H1 (cell line): ENCODE measurements at regions not wholly inside any gene's neighbourhood (a gene's known extent, or its start where the extent isn't known, plus 50 kb on each side); places are given as distances from the start of the nearest gene placed in this dataset.

ENCODE experiments used
- CTCF ChIA-PET: fragments of 300-600 bp; sonication (Branson Sonifier 250); formaldehyde crosslinking; loops from one replicate; lab custom pipeline; 2021; ENCODE audit not compliant: partially characterized antibody; lab: Charles Lee
- POLR2A ChIA-PET: fragments of 300-600 bp; sonication (Branson Sonifier 250); formaldehyde crosslinking; loops from one replicate; lab custom pipeline; 2021; ENCODE audit warnings: inconsistent platforms; ENCODE audit not compliant: partially characterized antibody; lab: Charles Lee
- DNase-seq, 2 experiments: peaks; one replicate each; pipeline versions ENCODE4 v3.0.0 to v3.0.0-alpha.2; 2010 to 2022; ENCODE audit warnings: low spot score in 2 of 2, low read depth in 1 of 2, mixed read lengths in 1 of 2
- FAIRE-seq: peaks from 2 replicates; lab custom pipeline; 2011; peaks lifted over from hg19 to GRCh38; lab: Jason Lieb, UNC
- H2AFZ ChIP-seq: 2 replicates; pipeline ENCODE4 v1.8.1; 2012; ENCODE audit warnings: low read length, inconsistent platforms
- H2AK5ac ChIP-seq: 2 replicates; pipeline ENCODE4 v1.6.1; 2013; ENCODE audit warnings: low read depth, low read length
- H2BK120ac ChIP-seq: replicated peaks from 2 replicates; pipeline ENCODE3; 2013; ENCODE audit warnings: low read depth, low read length, inconsistent platforms
- H2BK12ac ChIP-seq: 2 replicates; pipeline ENCODE4 v1.6.1; 2013; ENCODE audit warnings: low read depth, low read length
- H2BK15ac ChIP-seq: 2 replicates; pipeline ENCODE4 v1.6.1; 2013; ENCODE audit warnings: low read length
- H2BK20ac ChIP-seq: 2 replicates; pipeline ENCODE4 v1.6.1; 2013; ENCODE audit warnings: low read length
- H2BK5ac ChIP-seq: 2 replicates; pipeline ENCODE4 v1.6.1; 2013; ENCODE audit warnings: low read depth, low read length
- H3K14ac ChIP-seq: 2 replicates; pipeline ENCODE4 v1.6.1; 2013; ENCODE audit warnings: inconsistent platforms; ENCODE audit not compliant: insufficient read length
- H3K18ac ChIP-seq: 2 replicates; pipeline ENCODE4 v1.6.1; 2013; ENCODE audit warnings: low read length; ENCODE audit errors: extremely low read depth
- H3K23ac ChIP-seq: 2 replicates; pipeline ENCODE4 v1.6.1; 2013; ENCODE audit warnings: inconsistent platforms; ENCODE audit not compliant: insufficient read length
- H3K23me2 ChIP-seq: 2 replicates; pipeline ENCODE4 v1.6.1; 2013; ENCODE audit warnings: low read depth, low read length
- H3K27ac ChIP-seq: 2 replicates; pipeline ENCODE4 v1.6.1; 2011; ENCODE audit warnings: low read depth, low read length, inconsistent platforms
- H3K27me3 ChIP-seq, 4 experiments: replicated peaks in 1 of 4; 1 replicate in 1 of 4; 2 replicates in 3 of 4; pipeline versions ENCODE4 v1.6.1 to v1.8.1; 2011 to 2013; ENCODE audit warnings: low read length in 3 of 4, mild to moderate bottlenecking in 3 of 4, inconsistent platforms in 2 of 4, mixed read lengths in 2 of 4, moderate library complexity in 1 of 4; ENCODE audit not compliant: control insufficient read depth in 3 of 4, insufficient read depth in 3 of 4; ENCODE audit errors: extremely low read depth in 1 of 4
- H3K36me3 ChIP-seq, 4 experiments: 2 replicates each; pipeline versions ENCODE4 v1.6.1 to v1.8.1; 2011 to 2013; ENCODE audit warnings: mild to moderate bottlenecking in 4 of 4, low read length in 3 of 4, moderate library complexity in 2 of 4, control low read depth in 1 of 4, inconsistent platforms in 1 of 4; ENCODE audit not compliant: insufficient read depth in 4 of 4, control insufficient read depth in 2 of 4
- H3K4ac ChIP-seq: replicated peaks from 2 replicates; pipeline ENCODE3; 2013; ENCODE audit warnings: low read length, low read depth, mixed read lengths, inconsistent platforms; ENCODE audit not compliant: insufficient read length
- H3K4me1 ChIP-seq, 4 experiments: replicated peaks in 1 of 4; 1 replicate in 1 of 4; 2 replicates in 3 of 4; pipeline versions ENCODE4 v1.6.1 to v1.8.1; 2011 to 2013; ENCODE audit warnings: low read length in 3 of 4, inconsistent platforms in 2 of 4, mixed read lengths in 1 of 4; ENCODE audit not compliant: insufficient read depth in 4 of 4, control insufficient read depth in 3 of 4
- H3K4me2 ChIP-seq, 2 experiments: 2 replicates each; pipeline versions ENCODE4 v1.6.1 to v1.8.1; 2011 to 2013; ENCODE audit warnings: low read depth in 2 of 2, low read length in 2 of 2, control low read depth in 1 of 2, inconsistent platforms in 1 of 2, mild to moderate bottlenecking in 1 of 2; ENCODE audit not compliant: insufficient read depth in 1 of 2
- H3K4me3 ChIP-seq, 4 experiments: fragments of 200-600, 300-600 bp in 1 of 4; sonication (generic), shearing (Covaris generic), sonication (Bioruptor Twin) in 1 of 4; 2 replicates each; pipeline versions ENCODE4 v1.5.1 to v1.8.1; 2011 to 2016; ENCODE audit warnings: low read length in 4 of 4, low read depth in 3 of 4, control low read depth in 2 of 4, inconsistent platforms in 2 of 4, mild to moderate bottlenecking in 2 of 4, mixed read lengths in 1 of 4, moderate library complexity in 1 of 4; ENCODE audit not compliant: insufficient read depth in 2 of 4; ENCODE audit errors: extremely low read depth in 1 of 4
- H3K56ac ChIP-seq: replicated peaks from 2 replicates; pipeline ENCODE3; 2013; ENCODE audit warnings: low read depth, mild to moderate bottlenecking, mixed read lengths, low read length, inconsistent platforms; ENCODE audit not compliant: insufficient read length
- H3K79me1 ChIP-seq: 2 replicates; pipeline ENCODE4 v1.6.1; 2013; ENCODE audit warnings: low read depth, low read length, control low read depth
- H3K79me2 ChIP-seq, 2 experiments: 2 replicates each; pipeline versions ENCODE4 v1.6.1 to v1.8.1; 2012 to 2013; ENCODE audit warnings: low read length in 2 of 2, mild to moderate bottlenecking in 2 of 2, inconsistent platforms in 1 of 2; ENCODE audit not compliant: insufficient read depth in 2 of 2, control insufficient read depth in 1 of 2
- H3K9ac ChIP-seq, 4 experiments: replicated peaks in 1 of 4; 1 replicate in 1 of 4; 2 replicates in 3 of 4; pipeline versions ENCODE4 v1.6.1 to v1.8.1; 2011 to 2013; ENCODE audit warnings: low read depth in 3 of 4, low read length in 3 of 4, control low read depth in 2 of 4, mild to moderate bottlenecking in 2 of 4, moderate library complexity in 2 of 4, inconsistent platforms in 1 of 4; ENCODE audit errors: extremely low read depth in 1 of 4
- H3K9me3 ChIP-seq, 2 experiments: 2 replicates each; pipeline versions ENCODE4 v1.6.1 to v1.8.1; 2012 to 2013; ENCODE audit warnings: mild to moderate bottlenecking in 2 of 2, moderate library complexity in 2 of 2, control low read depth in 1 of 2, inconsistent platforms in 1 of 2, low read depth in 1 of 2, low read length in 1 of 2, mixed read lengths in 1 of 2; ENCODE audit not compliant: insufficient read depth in 2 of 2
- H4K20me1 ChIP-seq, 2 experiments: replicated peaks in 1 of 2; 2 replicates each; pipeline versions ENCODE3 to v1.8.1; 2011 to 2013; ENCODE audit warnings: inconsistent platforms in 2 of 2, low read length in 2 of 2, mild to moderate bottlenecking in 1 of 2; ENCODE audit not compliant: insufficient read depth in 2 of 2, control insufficient read depth in 1 of 2
- H4K5ac ChIP-seq: 2 replicates; pipeline ENCODE4 v1.6.1; 2013; ENCODE audit warnings: low read length, low read depth, mixed read lengths, inconsistent platforms; ENCODE audit not compliant: insufficient read length
- H4K8ac ChIP-seq: 2 replicates; pipeline ENCODE4 v1.8.0; 2013; ENCODE audit warnings: mild to moderate bottlenecking, moderate library complexity, low read length, inconsistent platforms; ENCODE audit not compliant: insufficient read depth; ENCODE audit errors: extremely low read depth
- H4K91ac ChIP-seq: replicated peaks from 2 replicates; pipeline ENCODE3; 2013; ENCODE audit warnings: low read length, mixed read lengths, inconsistent platforms; ENCODE audit not compliant: insufficient read length
- CTBP2 ChIP-seq: IDR thresholded peaks from 2 replicates; pipeline ENCODE4 v1.7.0; 2011; ENCODE audit warnings: borderline replicate concordance, mild to moderate bottlenecking, moderate library complexity, mixed read lengths, low read length; ENCODE audit not compliant: insufficient read depth, insufficient read length
- KDM1A ChIP-seq: fragments of 200-600, 300-600 bp; sonication (generic); IDR thresholded peaks from 2 replicates; pipeline ENCODE4 v1.7.1; 2016; ENCODE audit warnings: mild to moderate bottlenecking, low read length, borderline replicate concordance
- SIN3A ChIP-seq, 2 experiments: IDR thresholded peaks in 1 of 2; conservative IDR thresholded peaks in 1 of 2; 2 replicates each; pipeline ENCODE4 v1.6.1; 2011 to 2012; ENCODE audit warnings: low read length in 2 of 2, improper control_type of control experiment in 1 of 2, low read depth in 1 of 2, mild to moderate bottlenecking in 1 of 2
- SIX5 ChIP-seq: IDR thresholded peaks from 2 replicates; pipeline ENCODE4 v1.6.1; 2011; ENCODE audit warnings: mild to moderate bottlenecking, low read depth, low read length
- SP2 ChIP-seq: IDR thresholded peaks from 2 replicates; pipeline ENCODE4 v1.6.1; 2012; ENCODE audit warnings: mild to moderate bottlenecking, low read length, inconsistent platforms
- WGBS, 2 experiments: shearing (Covaris generic) in 1 of 2; methylation state at CpG; one replicate each; pipeline versions ENCODE4 v1.1.6 to v1.1.7; 2013 to 2015; ENCODE audit warnings: low lambda C conversion rate in 2 of 2, mixed read lengths in 2 of 2, inconsistent platforms in 1 of 2, low coverage in 1 of 2, missing lambda C conversion rate in 1 of 2; ENCODE audit not compliant: insufficient replicate concordance in 2 of 2, insufficient coverage in 1 of 2, insufficient read length in 1 of 2; ENCODE audit errors: extremely low coverage in 1 of 2, missing lambda C conversion rate in 1 of 2; 5-methylcytosine and 5-hydroxymethylcytosine counted together

DNA sequence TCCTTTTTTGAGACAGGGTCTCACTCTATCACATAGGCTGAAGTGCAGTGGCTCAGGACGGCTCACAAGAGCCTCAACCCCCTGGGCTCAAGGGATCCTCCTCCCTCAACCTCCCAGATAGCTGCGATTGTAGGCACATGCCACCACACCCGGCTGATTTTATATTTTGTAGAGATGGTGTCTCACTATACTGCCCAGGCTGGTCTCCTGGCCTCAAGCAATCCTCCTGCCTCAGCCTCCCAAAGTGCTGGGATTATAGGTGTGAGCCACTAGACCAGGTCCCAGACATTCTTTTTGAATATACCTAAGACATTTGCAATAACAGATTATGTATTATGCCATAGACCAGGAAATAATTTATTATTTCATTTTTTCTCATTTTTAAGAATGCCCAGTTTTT lies 58.3 kb upstream of the CDYL start:
- no peak for FAIRE-seq
- DNase-seq: peak in 1 of 2 experiments; percentile 26
- Histone ChIP-seq H3K9ac (no peak overlapping the region), H2AFZ (no peak overlapping the region), H2BK120ac (no peak overlapping the region), H4K20me1 (no peaks in the 10 kb centered on the region), H4K8ac (no peak overlapping the region), H2AK5ac (no peak overlapping the region), H3K27me3 (no peaks in the 10 kb centered on the region), H3K36me3 (no peaks in the 10 kb centered on the region), H3K56ac (no peak overlapping the region), H3K23me2 (no peaks in the 10 kb centered on the region), H4K91ac (no peak overlapping the region), H3K4me1 (no peaks in the 10 kb centered on the region), H2BK5ac (no peak overlapping the region), H3K27ac (no peak overlapping the region), H2BK20ac (no peak overlapping the region), H3K4me2 (no peak overlapping the region), H2BK15ac (no peak overlapping the region), H4K5ac (no peak overlapping the region), H3K4ac (no peak overlapping the region), H3K4me3 (no peak overlapping the region), H3K79me2 (no peaks in the 10 kb centered on the region), H3K18ac (no peak overlapping the region), H2BK12ac (no peak overlapping the region), H3K9me3 (no peaks in the 10 kb centered on the region), H3K79me1 (no peaks in the 10 kb centered on the region), H3K14ac (no peak overlapping the region), H3K23ac (no peak overlapping the region)
- ChIA-PET POLR2A (no interaction called here), CTCF (no interaction called here)
- no peak for TF ChIP-seq SIX5
- no peak for TF ChIP-seq KDM1A
- TF ChIP-seq CTBP2: no peak
- no peak for TF ChIP-seq SP2
- no peak for TF ChIP-seq SIN3A (conservative IDR thresholded peaks at IDR 0.05 in 1 of 2, IDR thresholded peaks at IDR 0.05 in 1 of 2; ENCODE audit: low read depth in 1 of 2, low read length in 2 of 2)
- 67% methylated on average over 3 of the region's 3 CpGs; no CpG with 5 or more reads in 1 of the 2 experiments for WGBS, 2 experiments
